HL-60 (cell line): ENCODE measurements at regions not wholly inside any gene's neighbourhood (a gene's known extent, or its start where the extent isn't known, plus 50 kb on each side); places are given as distances from the start of the nearest gene placed in this dataset.

Experiments used
- DNase-seq, 2 experiments: peaks; one replicate each; pipeline ENCODE4 v3.0.0-alpha.2; 2010 to 2020; ENCODE audit warnings: low read depth in 1 of 2, low spot score in 1 of 2
- H3K27ac ChIP-seq: fragments of 250-450 bp; sonication (Bioruptor Pico); replicated peaks from 2 replicates; pipeline ENCODE4 v1.5.1; 2020; ENCODE audit warnings: mild to moderate bottlenecking, moderate library complexity
- H3K27me3 ChIP-seq: fragments of 250-450 bp; sonication (Bioruptor Pico); 2 replicates; pipeline ENCODE4 v1.5.1; 2021; ENCODE audit warnings: mild to moderate bottlenecking, moderate library complexity; ENCODE audit not compliant: insufficient read depth, poor library complexity, severe bottlenecking
- H3K4me3 ChIP-seq: replicated peaks from 2 replicates; pipeline ENCODE4 v1.5.1; 2011; ENCODE audit warnings: mild to moderate bottlenecking, control low read depth, low read length; ENCODE audit not compliant: insufficient read depth
- GABPA ChIP-seq: IDR thresholded peaks from 2 replicates; pipeline ENCODE4 v1.6.1; 2012; ENCODE audit warnings: low read depth
- POLR2AphosphoS5 ChIP-seq: IDR thresholded peaks from 2 replicates; pipeline ENCODE4 v1.6.1; 2012; ENCODE audit warnings: low read depth
- SPI1 ChIP-seq: IDR thresholded peaks from 2 replicates; pipeline ENCODE4 v1.6.1; 2012; ENCODE audit warnings: low read depth, mild to moderate bottlenecking, borderline replicate concordance
- TF ChIP-seq, protein P1 (sequence below): IDR thresholded peaks from one replicate; pipeline ENCODE4 v1.5.1; 2011; ENCODE audit warnings: low read length, control low read depth, inconsistent platforms; ENCODE audit not compliant: insufficient read depth
- TF ChIP-seq, protein P2 (sequence below): IDR thresholded peaks from 2 replicates; pipeline ENCODE4 v1.6.1; 2012; ENCODE audit warnings: low read depth; ENCODE audit not compliant: insufficient replicate concordance

DNA sequence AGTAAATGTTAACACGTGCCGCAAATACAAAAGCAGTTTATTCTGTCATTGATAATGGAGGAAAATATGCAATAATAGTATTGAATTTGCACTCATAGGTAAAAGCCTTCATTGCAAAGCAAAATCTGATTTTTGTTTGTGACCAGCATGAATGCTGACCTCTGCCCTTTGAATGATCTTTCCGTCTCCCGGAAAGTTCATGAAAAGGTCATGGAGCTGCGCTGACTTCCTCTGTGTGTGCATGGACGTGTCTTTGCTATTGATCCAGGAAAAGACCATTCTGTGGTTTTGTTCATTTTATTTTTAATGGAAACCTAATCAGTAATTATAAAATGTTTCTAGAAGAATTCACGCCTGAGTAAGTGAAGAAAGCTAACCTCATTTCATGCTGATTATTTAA lies 320.0 kb downstream of the MTX2 start:
- no peak for DNase-seq
- Histone ChIP-seq H3K4me3 (no peak overlapping the region), H3K27me3 (peaks cover 5% of the 10 kb centered on the region), H3K27ac (no peak overlapping the region)
- TF ChIP-seq POLR2AphosphoS5, result no peak
- no peak for TF ChIP-seq GABPA
- TF ChIP-seq, protein P1, sequence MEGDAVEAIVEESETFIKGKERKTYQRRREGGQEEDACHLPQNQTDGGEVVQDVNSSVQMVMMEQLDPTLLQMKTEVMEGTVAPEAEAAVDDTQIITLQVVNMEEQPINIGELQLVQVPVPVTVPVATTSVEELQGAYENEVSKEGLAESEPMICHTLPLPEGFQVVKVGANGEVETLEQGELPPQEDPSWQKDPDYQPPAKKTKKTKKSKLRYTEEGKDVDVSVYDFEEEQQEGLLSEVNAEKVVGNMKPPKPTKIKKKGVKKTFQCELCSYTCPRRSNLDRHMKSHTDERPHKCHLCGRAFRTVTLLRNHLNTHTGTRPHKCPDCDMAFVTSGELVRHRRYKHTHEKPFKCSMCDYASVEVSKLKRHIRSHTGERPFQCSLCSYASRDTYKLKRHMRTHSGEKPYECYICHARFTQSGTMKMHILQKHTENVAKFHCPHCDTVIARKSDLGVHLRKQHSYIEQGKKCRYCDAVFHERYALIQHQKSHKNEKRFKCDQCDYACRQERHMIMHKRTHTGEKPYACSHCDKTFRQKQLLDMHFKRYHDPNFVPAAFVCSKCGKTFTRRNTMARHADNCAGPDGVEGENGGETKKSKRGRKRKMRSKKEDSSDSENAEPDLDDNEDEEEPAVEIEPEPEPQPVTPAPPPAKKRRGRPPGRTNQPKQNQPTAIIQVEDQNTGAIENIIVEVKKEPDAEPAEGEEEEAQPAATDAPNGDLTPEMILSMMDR, result no peak
- TF ChIP-seq SPI1, result no peak
- TF ChIP-seq, protein P2, sequence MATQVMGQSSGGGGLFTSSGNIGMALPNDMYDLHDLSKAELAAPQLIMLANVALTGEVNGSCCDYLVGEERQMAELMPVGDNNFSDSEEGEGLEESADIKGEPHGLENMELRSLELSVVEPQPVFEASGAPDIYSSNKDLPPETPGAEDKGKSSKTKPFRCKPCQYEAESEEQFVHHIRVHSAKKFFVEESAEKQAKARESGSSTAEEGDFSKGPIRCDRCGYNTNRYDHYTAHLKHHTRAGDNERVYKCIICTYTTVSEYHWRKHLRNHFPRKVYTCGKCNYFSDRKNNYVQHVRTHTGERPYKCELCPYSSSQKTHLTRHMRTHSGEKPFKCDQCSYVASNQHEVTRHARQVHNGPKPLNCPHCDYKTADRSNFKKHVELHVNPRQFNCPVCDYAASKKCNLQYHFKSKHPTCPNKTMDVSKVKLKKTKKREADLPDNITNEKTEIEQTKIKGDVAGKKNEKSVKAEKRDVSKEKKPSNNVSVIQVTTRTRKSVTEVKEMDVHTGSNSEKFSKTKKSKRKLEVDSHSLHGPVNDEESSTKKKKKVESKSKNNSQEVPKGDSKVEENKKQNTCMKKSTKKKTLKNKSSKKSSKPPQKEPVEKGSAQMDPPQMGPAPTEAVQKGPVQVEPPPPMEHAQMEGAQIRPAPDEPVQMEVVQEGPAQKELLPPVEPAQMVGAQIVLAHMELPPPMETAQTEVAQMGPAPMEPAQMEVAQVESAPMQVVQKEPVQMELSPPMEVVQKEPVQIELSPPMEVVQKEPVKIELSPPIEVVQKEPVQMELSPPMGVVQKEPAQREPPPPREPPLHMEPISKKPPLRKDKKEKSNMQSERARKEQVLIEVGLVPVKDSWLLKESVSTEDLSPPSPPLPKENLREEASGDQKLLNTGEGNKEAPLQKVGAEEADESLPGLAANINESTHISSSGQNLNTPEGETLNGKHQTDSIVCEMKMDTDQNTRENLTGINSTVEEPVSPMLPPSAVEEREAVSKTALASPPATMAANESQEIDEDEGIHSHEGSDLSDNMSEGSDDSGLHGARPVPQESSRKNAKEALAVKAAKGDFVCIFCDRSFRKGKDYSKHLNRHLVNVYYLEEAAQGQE, result no peak

DNA sequence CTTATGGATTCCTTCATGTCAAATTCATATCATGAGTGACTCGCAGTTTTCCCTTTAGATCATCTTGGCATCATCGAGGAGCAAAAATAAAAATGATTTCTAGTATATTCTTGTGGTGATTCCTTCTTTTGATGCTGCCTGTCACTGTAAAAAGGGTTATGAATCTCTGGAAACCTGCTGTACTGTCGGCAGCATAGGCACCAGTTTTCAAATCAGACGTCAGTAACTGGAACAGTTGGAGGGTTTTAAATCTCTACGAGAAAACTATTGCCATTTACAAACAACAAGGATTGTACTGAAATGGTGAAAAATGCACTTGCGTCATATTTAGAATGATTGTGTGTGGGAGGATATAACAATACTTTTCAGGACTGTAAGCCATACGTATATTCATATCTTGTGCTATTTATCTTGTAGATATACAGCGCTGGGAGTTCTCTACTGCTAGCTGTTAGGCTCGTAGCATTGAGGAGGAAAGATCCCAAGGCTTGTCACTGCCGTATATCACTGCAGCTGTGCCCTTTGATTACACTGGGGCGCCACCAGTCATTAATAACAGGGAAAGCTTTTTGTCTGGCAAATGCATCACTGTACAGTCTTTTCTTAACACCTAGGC lies 320.7 kb downstream of the MTX2 start:
- Histone ChIP-seq H3K27me3 (peaks cover 5% of the 10 kb centered on the region), H3K4me3 (no peak overlapping the region), H3K27ac (no peak overlapping the region)
- no peak for DNase-seq
- TF ChIP-seq SPI1, result no peak

DNA sequence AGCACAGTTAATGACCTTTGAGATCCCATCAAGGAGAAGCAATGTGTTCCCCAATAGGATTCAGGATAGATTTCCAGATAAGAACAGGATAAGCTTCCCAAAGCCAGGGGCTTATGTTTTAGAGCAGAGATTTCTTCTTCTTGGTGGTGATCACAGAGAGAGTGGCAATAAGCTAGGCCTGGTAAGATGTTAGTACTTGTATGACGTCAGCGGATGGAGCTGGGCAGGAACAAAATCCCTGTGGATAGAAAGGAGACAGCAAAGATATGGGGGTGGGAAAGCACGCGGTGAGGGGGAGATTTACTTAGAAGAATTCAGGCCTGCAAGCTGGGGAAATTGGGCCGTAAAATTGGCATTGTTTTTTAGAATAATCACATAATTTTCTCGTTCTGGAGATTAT lies 323.0 kb downstream of the MTX2 start:
- TF ChIP-seq, protein P1, result no peak
- TF ChIP-seq, protein P2, result no peak
- TF ChIP-seq GABPA, result no peak
- TF ChIP-seq SPI1, result no peak
- TF ChIP-seq POLR2AphosphoS5, result no peak
- Histone ChIP-seq H3K4me3 (no peak overlapping the region), H3K27ac (no peak overlapping the region)

DNA sequence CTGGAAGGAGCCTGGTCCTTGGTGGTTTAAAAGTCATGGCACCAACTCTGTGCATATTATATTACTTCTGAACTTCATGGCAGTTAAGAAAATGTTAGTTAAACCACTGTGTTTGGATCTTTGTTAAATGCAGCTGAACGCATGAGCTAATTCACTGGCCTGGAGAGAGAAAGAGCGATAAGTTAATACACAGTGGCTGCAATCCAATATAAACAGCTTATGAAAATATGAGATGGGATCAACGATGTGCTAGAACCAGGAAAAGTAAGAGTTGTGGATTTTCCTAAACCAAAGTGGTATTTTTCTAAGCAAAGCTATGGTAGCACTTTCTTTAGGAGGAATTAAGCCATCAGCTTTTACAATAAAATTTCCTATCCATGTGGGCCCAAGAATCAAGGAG lies 326.7 kb downstream of the MTX2 start:
- TF ChIP-seq, protein P1, result no peak
- TF ChIP-seq POLR2AphosphoS5 (no peak), GABPA (no peak)
- TF ChIP-seq, protein P2, result no peak
- Histone ChIP-seq H3K4me3 (no peak overlapping the region), H3K27ac (no peak overlapping the region), H3K27me3 (peaks cover 3% of the 10 kb centered on the region)
- no peak for DNase-seq

More for the DNA sequence above, 323.0 kb downstream of the MTX2 start:
- H3K27me3 ChIP-seq, result no peaks in the 10 kb centered on the region
- DNase-seq, result no peak
